K562 (cell line): ENCODE measurements at regions not wholly inside any gene's neighbourhood (a gene's known extent, or its start where the extent isn't known, plus 50 kb on each side); places are given as distances from the start of the nearest gene placed in this dataset.

ENCODE experiments used
- ATAC-seq: fragments of 200-7000 bp; cut with Tn5 transposase; 3 replicates; pipeline ENCODE4 v1.9.1; 2020; ENCODE audit warnings: moderate library complexity
- BruUV-seq: library from RNA; stranded (reverse); fragments of 400-500 nt; replicated peaks from 2 replicates; lab custom pipeline; 2021; lab: Mats Ljungman, UMichigan
- CTCF ChIA-PET: fragments of 300-600 bp; formaldehyde crosslinking; extraction: SDS; loops from one replicate; lab custom pipeline; 2021; ENCODE audit warnings: low intra/inter-chr PET ratio; lab: Yijun Ruan, JAX
- POLR2A ChIA-PET: fragments of 300-600, 350-650 bp; sonication (Branson Sonifier 250); formaldehyde crosslinking; extraction: SDS; loops from one replicate; lab custom pipeline; 2021; ENCODE audit warnings: antibody characterized with exemption, inconsistent platforms; lab: Yijun Ruan, JAX
- DNase-seq, 4 experiments: peaks; one replicate each; pipeline versions ENCODE4 v3.0.0 to v3.0.0-alpha.2; 2011 to 2018; ENCODE audit warnings: low spot score in 3 of 4, mixed read lengths in 3 of 4; ENCODE audit errors: extremely low read depth in 1 of 4
- FAIRE-seq: peaks from 2 replicates; lab custom pipeline; 2011; peaks lifted over from hg19 to GRCh38; lab: Jason Lieb, UNC
- H2AFZ ChIP-seq: 2 replicates; pipeline ENCODE4 v1.6.0; 2011; ENCODE audit warnings: low read depth, low read length, control low read depth, inconsistent platforms
- H3K27ac ChIP-seq: fragments of 200-600 bp; 3 replicates; pipeline ENCODE4 v1.8.0; 2011; ENCODE audit warnings: low read depth, mild to moderate bottlenecking, control low read depth, inconsistent platforms, low read length, moderate library complexity, mixed read lengths; ENCODE audit errors: extremely low read depth
- H3K27me3 ChIP-seq, 2 experiments: fragments of 300-600 bp in 1 of 2; 2 replicates in 1 of 2; 3 replicates in 1 of 2; pipeline versions ENCODE4 v1.6.0 to v1.8.0; 2011; ENCODE audit warnings: inconsistent platforms in 2 of 2, low read length in 2 of 2, mild to moderate bottlenecking in 1 of 2, mixed read lengths in 1 of 2, moderate library complexity in 1 of 2; ENCODE audit not compliant: control insufficient read depth in 2 of 2, insufficient read depth in 2 of 2
- H3K36me3 ChIP-seq: fragments of 300-600 bp; 3 replicates; pipeline ENCODE4 v1.8.0; 2011; ENCODE audit warnings: mild to moderate bottlenecking, low read length, inconsistent platforms; ENCODE audit not compliant: control insufficient read depth, insufficient read depth
- H3K4me1 ChIP-seq, 2 experiments: fragments of 200-600 bp in 1 of 2; replicated peaks in 1 of 2; 2 replicates in 1 of 2; 3 replicates in 1 of 2; pipeline versions ENCODE4 v1.5.1 to v1.8.0; 2011; ENCODE audit warnings: inconsistent platforms in 2 of 2, low read length in 2 of 2, mild to moderate bottlenecking in 1 of 2, mixed read lengths in 1 of 2, moderate library complexity in 1 of 2; ENCODE audit not compliant: control insufficient read depth in 2 of 2, insufficient read depth in 2 of 2
- H3K4me2 ChIP-seq: 2 replicates; pipeline ENCODE4 v1.6.1; 2011; ENCODE audit warnings: low read length, control low read depth, inconsistent platforms, mixed read lengths; ENCODE audit not compliant: insufficient read depth
- H3K4me3 ChIP-seq: fragments of 200-600 bp; sonication (generic), shearing (Covaris generic); 2 replicates; pipeline ENCODE4 v1.5.1; 2016; ENCODE audit warnings: control low read depth, inconsistent platforms
- H3K79me2 ChIP-seq: fragments of 200-600 bp; 3 replicates; pipeline ENCODE4 v1.8.0; 2011; ENCODE audit warnings: low read length, inconsistent platforms; ENCODE audit not compliant: control insufficient read depth, insufficient read depth
- H3K9ac ChIP-seq, 2 experiments: 2 replicates each; pipeline versions ENCODE4 v1.6.0 to v1.6.1; 2011; ENCODE audit warnings: low read depth in 2 of 2, low read length in 2 of 2, control low read depth in 1 of 2, inconsistent platforms in 1 of 2, mild to moderate bottlenecking in 1 of 2, mixed read lengths in 1 of 2; ENCODE audit not compliant: insufficient read depth in 1 of 2
- H3K9me1 ChIP-seq: one replicate; pipeline ENCODE4 v1.6.0; 2011; ENCODE audit warnings: inconsistent platforms, mild to moderate bottlenecking, low read length, moderate library complexity; ENCODE audit not compliant: control insufficient read depth, insufficient read depth
- H3K9me3 ChIP-seq: replicated peaks from 2 replicates; pipeline ENCODE4 v1.5.1; 2011; ENCODE audit warnings: low read depth, low read length, inconsistent platforms; ENCODE audit not compliant: control insufficient read depth, insufficient read depth
- H4K20me1 ChIP-seq: replicated peaks from 2 replicates; pipeline ENCODE4 v1.6.1; 2011; ENCODE audit warnings: low read length, inconsistent platforms, mixed read lengths; ENCODE audit not compliant: control insufficient read depth, insufficient read depth
- ARID1B ChIP-seq: fragments of 450-650 bp; IDR thresholded peaks from 2 replicates; pipeline ENCODE4 v1.6.1; 2016; ENCODE audit warnings: antibody characterized with exemption, mild to moderate bottlenecking, inconsistent platforms
- ATF3 ChIP-seq, 2 experiments: fragments of 450-650 bp in 1 of 2; sonication (generic) in 1 of 2; formaldehyde crosslinking in 1 of 2; IDR thresholded peaks in 1 of 2; conservative IDR thresholded peaks in 1 of 2; 2 replicates each; pipeline versions ENCODE4 v1.6.1 to v1.8.1; 2016 to 2023; ENCODE audit warnings: mild to moderate bottlenecking in 2 of 2, moderate library complexity in 2 of 2, inconsistent platforms in 1 of 2, missing genetic modification reagents in 1 of 2
- DDX20 ChIP-seq: fragments of 450-650 bp; IDR thresholded peaks from 2 replicates; pipeline ENCODE4 v1.6.1; 2016; ENCODE audit warnings: missing genetic modification characterization, low read depth, mild to moderate bottlenecking, missing compliant biosample characterization, moderate library complexity
- DPF2 ChIP-seq: fragments of 450-650 bp; IDR thresholded peaks from 2 replicates; pipeline ENCODE4 v1.6.1; 2016
- FOSL1 ChIP-seq: fragments of 200-800 bp; sonication (Bioruptor generic); conservative IDR thresholded peaks from 2 replicates; pipeline ENCODE4 v1.6.1; 2016; ENCODE audit warnings: missing genetic modification characterization, missing compliant biosample characterization
- JUND ChIP-seq, 2 experiments: IDR thresholded peaks; 2 replicates in 1 of 2; 3 replicates in 1 of 2; pipeline ENCODE4 v1.6.1; 2011; ENCODE audit warnings: borderline replicate concordance in 2 of 2, low read depth in 2 of 2, low read length in 2 of 2, improper control_type of control experiment in 1 of 2, missing biosample characterization in 1 of 2, missing genetic modification characterization in 1 of 2, missing genetic modification reagents in 1 of 2
- LARP7 ChIP-seq: fragments of 450-650 bp; IDR thresholded peaks from 2 replicates; pipeline ENCODE4 v1.6.1; 2016
- MCM2 ChIP-seq: fragments of 450-650 bp; IDR thresholded peaks from 2 replicates; pipeline ENCODE4 v1.6.1; 2017; ENCODE audit warnings: low read depth, mild to moderate bottlenecking
- SMARCA4 ChIP-seq: fragments of 450-650 bp; IDR thresholded peaks from 2 replicates; pipeline ENCODE4 v1.6.1; 2016
- ZNF12 ChIP-seq: sonication (generic); formaldehyde crosslinking; IDR thresholded peaks from 2 replicates; pipeline ENCODE4 v1.4.0; 2020; ENCODE audit warnings: mild to moderate bottlenecking, missing genetic modification reagents
- ZNF384 ChIP-seq: IDR thresholded peaks from 2 replicates; pipeline ENCODE4 v1.6.1; 2012; ENCODE audit warnings: low read depth, low read length, improper control_type of control experiment
- WGBS: fragments of 100-300 bp; shearing (Covaris generic); methylation state at CpG from one replicate; pipeline ENCODE4 v1.1.6; 2016; ENCODE audit warnings: low coverage, mixed read lengths; ENCODE audit not compliant: insufficient coverage; ENCODE audit errors: missing lambda C conversion rate; 5-methylcytosine and 5-hydroxymethylcytosine counted together
- in situ Hi-C: fragments of 300-500 bp; cut with MboI; formaldehyde crosslinking; loops from 4 replicates; pipeline ENCODE4 v1.15.0; 2018; ENCODE audit warnings: inconsistent platforms, mixed read lengths
- intact Hi-C: fragments of 100-400 bp; cut with micrococcal nuclease; formaldehyde crosslinking; loops from 2 replicates; pipeline ENCODE4 v1.14.2; 2022

GRCh38 chrX:13126775-13127174 lies 82.4 kb upstream of the FAM9C start:
- Histone ChIP-seq H3K4me1 (peaks cover 0 to 2% of the 10 kb centered on the region in 2 experiments; a peak in 3 of 5 replicates), H4K20me1 (no peaks in the 10 kb centered on the region), H3K27ac (peak overlapping the region; percentile 39; the same call in 1 of the 3 replicates), H3K79me2 (no peaks in the 10 kb centered on the region), H3K4me2 (peak overlapping the region; percentile 6; the same call in 1 of the 2 replicates), H3K9ac (no peak overlapping the region), H3K36me3 (no peaks in the 10 kb centered on the region), H2AFZ (peak overlapping the region; percentile 76)
- intact Hi-C loops (no loop called here), in situ Hi-C loops (no loop called here)
- no peak for FAIRE-seq
- DNase-seq: peak in 2 of 4 experiments; percentile 25 to 36
- BruUV-seq: no TSS peak
- CTCF ChIA-PET: no interaction called here
- peak; percentile 78 for ATAC-seq
- TF ChIP-seq ZNF12 (CRISPR knock-in tag) (peak; percentile 94), DDX20 (tag) (0 out of 2 replicates have a peak, but pooled peaks have one; percentile 44), LARP7 (no peak), ATF3 (IDR thresholded peaks at IDR 0.05) (peak; percentile 23; the same call in 1 of the 2 replicates), ATF3 (CRISPR knock-in tag; conservative IDR thresholded peaks at IDR 0.05) (no peak), ARID1B (peak; percentile 35; the same call in 1 of the 2 replicates), MCM2 (no peak), DPF2 (peak; percentile 42; the same call in 1 of the 2 replicates), ZNF384 (peak; percentile 81), FOSL1 (tag) (peak; percentile 45; the same call in 1 of the 2 replicates), JUND (IDR thresholded peaks at IDR 0.05; ENCODE audit: borderline replicate concordance, low read depth, low read length) (peak; percentile 32; the same call in 1 of the 2 replicates), JUND (tag; IDR thresholded peaks at IDR 0.05; ENCODE audit: borderline replicate concordance, low read depth, low read length) (no peak), SMARCA4 (0 out of 2 replicates have a peak, but pooled peaks have one; percentile 34)
- TF ChIP-seq, all 486 proteins: peak for 9
- Histone ChIP-seq H3K9me3 (no peaks in the 10 kb centered on the region), H3K27me3 (no peaks in the 10 kb centered on the region), H3K4me3 (no peak overlapping the region), H3K9me1 (no peaks in the 10 kb centered on the region)
- 4% methylated on average over 3 of the region's 3 CpGs for WGBS
- POLR2A ChIA-PET: interaction anchor here (2.1 kb wide), 1 partner anchor 152 kb away, joined by 6 read pairs; the partner anchor contains the start of gene TMSB4X
